Left forelimb (tissue), 1 donor: ENCODE measurements at regions not wholly inside any gene's neighbourhood (a gene's known extent, or its start where the extent isn't known, plus 50 kb on each side); places are given as distances from the start of the nearest gene placed in this dataset.
"Not testable (repeated sequence)": the region's sequence is repeated elsewhere in the genome, so short reads cannot be mapped to it uniquely, and the experiment has no call there.

ENCODE experiments used
- DNase-seq: peaks from one replicate; pipeline ENCODE4 v3.0.0-alpha.2; 2018; ENCODE audit warnings: low spot score

DNA sequence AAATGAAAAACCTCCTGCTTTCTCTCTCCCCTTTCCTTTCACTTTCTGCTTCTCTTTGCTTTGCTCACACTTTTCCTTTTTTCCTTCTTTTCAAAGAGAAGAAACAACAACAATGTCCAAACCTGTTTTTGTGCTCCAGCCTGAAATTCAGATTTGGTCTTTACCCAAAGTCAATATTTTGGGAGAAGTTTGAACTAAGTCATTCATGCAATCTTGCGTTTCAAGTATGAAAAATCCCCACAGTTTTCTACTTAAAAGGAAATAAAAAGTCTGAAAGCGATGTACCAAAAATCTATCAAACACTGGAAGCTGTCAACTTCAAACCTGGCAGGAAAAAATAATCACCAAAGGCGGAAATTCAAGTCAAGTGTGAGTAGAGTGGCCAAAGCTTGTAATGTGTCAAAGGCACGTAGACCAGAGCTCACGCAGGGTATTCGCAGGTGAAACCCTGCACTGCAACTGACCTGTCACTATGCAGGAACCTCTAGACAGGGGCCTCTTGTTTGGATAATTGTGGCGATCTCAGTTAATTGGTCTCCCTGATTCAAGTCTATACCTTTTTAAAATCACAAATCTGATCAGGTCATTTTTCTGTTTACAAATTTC lies 118.8 kb upstream of the GALNT15 start:
- no peak for DNase-seq

DNA sequence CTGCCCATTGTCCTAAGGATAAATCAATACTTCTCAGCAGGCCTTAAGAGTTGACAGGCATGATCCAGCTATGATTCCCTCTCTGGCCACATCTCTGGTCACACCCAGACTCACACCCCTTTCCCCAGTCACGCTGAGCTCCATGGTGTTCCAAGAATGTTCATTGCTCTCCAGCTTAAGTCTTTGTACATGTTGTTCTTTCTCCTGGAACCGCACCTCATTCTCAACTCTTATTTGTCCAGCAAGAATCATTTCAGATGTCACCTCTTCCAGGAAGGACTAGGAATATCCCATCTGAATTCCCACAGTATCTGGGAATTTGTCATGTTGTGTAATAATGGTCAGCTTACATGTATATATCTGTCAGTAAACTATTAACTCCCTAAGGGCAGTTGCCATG lies 118.3 kb upstream of the GALNT15 start:
- DNase-seq = no peak

DNA sequence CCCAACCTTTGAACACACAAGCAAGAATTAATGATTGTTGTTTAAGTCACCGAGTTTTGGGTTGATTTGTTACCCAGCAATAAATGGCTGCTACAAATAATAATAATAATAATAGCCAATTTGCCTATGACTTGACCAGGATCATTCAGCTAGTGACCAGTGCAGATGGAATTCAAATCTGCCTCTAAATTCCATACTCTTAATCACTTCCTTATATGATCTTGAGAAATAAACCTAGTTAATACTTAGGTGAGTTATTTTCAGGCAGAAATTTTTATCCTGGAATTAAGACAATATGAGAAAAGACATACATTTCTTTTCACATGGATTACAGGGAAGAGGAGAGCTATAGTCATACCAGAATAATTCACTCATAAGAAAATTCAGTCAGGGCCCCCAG lies 116.0 kb upstream of the GALNT15 start:
- no peak for DNase-seq

DNA sequence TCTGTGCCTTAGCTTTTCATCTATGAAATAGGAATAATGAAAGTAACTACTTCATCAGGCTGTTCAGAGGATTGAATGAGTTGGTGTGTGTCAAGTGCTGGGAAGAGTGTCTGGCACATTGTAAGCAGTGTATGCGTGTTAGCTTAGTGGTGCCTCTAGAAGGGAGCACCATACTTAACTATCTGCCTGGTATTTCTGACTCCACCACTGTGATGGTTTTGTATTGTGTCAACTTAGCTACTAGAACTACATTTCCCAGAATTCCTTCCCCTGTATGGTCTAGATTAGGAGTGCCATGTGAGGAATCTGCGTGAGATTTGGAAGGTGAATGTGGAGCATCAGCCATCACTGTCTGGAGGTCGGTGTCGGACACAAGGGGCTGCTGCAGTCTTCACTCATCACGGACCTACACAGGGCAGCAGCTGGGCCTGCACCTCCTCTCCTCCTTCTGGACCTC lies 115.4 kb upstream of the GALNT15 start:
- no peak for DNase-seq

DNA sequence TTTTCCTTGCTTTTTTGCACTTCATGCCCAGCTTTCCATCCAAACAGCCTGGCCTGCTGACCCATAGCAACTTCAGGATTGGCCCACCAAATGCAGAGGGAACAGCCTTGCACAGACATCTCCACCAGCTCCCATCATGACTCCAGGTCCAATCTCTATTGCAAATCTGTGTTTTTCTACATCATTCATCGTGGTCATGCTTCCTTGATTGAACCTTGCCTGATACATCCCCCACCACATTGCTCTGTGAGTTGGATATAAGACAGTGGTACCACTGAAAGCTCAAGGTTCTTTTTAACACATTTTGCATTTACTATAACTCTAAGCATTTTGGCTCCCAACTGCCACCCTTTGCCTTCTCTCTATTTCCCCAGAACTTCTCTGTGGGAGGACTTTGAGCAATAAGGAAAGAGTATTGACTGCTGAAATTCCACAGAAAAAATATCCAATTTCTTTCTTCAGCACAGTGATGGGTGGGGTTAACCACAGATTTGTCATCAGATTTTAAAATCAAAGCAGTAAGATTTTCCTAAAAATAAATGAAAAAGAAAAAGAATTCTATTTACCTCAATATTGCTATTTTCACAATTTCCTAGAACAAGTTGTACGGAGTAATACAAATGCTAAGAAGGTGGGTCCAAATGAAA lies 114.6 kb upstream of the GALNT15 start:
- no peak for DNase-seq

DNA sequence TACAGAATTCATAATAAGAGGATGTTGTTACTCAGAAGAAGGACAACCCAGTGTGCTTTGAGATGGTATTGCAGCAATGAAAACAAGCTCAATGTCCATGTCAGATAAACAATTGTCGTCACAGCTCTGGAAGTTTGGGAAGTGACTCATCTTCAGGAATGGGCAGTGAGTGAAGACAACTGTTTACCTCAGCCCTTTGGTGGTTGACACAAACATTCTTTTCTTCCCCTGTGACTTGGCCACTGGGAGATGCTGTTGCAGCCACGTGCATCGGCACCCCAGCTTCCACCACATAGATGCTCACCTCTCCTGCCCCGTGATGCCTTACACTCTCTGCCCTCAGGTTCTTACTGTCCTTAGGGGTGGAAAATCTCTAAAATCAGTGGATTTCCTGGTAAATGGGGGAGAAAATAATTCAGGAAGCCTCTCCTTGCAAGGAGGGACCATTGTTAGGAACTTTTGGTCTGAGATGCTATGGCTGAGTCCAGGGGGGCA lies 114.1 kb upstream of the GALNT15 start:
- DNase-seq = no peak

DNA sequence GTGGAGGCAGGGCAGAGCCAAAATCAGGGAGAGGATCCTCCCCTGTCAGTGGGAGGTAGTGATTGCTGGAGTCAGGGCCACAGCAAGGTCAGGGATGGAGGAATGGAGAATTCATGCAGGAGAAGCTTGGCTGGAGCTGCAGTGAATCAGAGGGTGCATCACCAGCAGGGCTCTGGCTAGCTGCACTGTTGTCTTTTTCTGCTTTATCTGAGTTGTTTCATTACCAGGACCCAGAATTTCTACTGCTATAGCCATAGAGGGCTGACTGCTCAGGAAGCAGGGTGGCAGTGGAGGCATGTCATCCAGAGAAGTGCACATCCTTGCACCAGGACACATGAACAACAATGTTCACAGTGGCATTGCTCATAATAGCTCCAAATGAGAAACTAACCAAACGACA lies 113.5 kb upstream of the GALNT15 start:
- DNase-seq = no peak

DNA sequence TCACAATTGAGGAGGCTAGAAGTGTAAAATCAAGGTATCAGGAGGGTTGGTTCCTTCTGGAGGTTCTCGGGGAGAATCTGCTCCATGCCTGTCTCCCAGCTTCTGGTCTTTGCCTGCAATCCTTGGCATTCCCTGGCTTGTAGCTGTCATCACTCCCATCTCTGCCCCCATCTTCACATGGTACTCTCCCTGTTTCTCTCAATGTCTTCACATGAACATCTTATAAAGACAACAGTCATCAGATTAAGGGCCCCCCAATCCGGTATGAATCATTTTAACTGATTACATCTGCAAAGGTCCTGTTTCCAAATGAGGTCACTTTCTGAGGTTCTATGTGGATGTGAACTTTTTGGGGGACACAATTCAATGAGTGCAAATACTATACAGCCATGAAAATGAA lies 113.0 kb upstream of the GALNT15 start:
- no peak for DNase-seq

DNA sequence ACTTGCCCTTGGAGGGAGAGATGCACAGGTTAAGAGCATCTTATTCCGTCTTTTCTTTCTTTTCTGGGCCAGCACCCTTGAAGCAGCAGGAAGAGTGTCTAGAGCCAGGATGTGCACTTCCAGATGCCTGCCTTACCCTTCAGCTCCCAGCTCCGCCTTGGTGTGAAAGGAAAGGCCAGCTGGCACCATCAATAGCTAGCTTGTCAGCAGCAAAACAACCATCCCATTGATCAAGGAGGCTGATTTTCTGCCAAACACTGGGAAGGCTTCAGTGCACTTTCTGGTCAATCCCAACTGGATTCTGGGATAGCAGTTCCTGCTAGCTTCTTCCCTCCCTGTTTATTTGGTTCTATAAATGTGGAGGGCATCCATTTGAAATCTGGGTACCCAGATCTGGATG lies 110.9 kb upstream of the GALNT15 start:
- no peak for DNase-seq

DNA sequence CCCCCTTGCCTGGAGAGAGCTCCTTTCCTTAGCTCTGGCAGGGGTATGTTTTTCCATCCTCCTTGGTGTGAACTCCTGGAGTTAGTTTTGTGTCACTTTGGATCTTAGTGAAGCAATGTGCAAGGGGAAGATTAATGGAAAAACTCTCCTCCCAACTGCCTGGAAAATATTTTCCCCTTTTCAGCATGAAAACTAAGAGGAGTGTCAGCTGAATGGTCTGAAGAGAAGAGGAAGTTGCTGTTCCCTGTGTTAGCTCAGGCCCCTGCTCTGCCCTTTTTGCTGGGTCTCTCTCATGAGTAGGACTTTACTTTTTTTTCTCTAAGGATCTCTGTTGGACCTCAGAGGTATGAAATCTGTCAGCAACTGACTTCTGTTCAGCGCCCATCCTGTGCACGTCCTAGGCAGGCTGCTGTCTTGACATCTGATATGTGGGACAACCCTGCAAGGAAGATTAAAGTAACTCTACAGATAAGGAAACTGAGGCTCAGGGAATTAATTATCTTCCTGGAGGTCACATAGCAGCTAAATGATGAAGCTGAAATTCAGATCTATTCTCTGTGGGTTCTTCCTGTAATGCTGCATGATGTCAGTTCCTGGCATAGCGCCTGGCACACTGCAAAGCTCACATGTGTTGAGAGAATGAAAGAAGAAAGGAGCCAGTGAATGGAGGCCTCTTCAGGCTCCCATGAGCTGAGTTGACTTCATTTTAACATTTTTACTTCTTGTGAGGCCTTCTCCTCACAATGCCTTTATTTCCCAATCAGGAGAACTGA lies 109.7 kb upstream of the GALNT15 start:
- DNase-seq = peak; percentile 78

DNA sequence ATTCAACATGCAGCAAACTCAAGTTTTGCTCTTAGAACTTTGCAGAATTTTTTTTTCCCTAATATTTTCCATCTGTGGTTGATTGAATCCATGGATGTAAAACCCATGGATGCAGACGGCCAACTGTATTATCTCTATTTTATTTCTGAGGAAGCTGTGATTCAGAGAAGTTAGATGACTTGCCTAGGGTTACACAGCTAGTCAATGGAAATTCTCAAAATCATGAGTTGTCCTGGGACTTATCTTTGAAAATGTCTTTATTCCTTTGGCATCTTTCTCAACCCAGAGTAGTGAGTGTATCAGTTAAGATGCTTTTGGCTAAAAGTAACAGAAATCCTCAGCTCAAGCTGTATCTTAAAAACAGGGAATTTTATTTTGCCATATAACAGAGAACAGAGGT lies 107.9 kb upstream of the GALNT15 start:
- DNase-seq = no peak

DNA sequence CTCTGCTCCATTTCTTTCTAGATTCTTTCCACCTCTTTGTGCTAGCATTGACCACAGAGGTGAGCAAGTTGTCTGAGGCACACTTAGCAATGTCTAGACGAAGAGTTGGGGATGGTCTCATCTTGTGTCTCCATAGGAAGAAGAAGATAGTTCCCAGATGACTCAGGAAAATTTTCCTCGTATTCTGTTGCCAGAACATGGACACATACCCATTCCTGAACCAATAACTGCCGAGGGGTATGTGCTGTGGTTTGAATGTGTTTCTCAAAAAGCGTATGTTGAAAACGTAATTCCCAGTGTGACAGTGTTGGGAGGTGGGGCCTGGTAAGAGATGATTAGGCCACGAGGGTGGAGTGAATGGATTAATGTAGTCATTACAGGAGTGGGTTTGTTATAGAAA lies 107.5 kb upstream of the GALNT15 start:
- DNase-seq = no peak

DNA sequence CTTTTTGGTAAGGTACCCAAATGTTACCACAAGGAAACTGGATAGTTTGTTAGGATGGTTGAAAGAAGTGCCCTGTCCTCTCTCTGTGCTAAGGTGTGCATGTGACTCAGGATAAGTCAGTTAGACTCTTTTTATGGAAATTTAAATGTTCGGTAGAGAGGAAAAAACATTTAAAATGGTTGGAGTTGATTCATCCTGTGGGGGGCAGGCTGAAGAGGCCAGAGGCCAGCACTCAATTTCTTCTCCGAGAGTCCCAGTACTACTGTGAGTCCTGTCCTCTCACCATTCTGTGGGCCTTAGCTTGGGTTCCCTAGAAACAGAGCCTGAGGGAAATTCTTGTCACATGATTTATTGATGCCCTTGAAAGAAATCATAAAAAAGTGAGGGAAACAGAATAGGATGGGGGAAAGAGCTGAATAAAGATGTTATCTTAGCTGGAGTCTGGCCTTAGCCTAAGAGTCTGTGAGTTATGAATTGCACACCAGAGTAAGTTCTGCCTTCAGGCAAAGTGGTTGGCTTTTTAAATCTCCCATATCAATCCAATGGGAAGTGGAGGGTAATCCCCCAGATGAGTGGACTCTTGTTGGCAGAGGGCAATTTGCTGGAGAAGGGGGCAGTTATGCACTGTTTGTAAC lies 106.5 kb upstream of the GALNT15 start:
- no peak for DNase-seq

DNA sequence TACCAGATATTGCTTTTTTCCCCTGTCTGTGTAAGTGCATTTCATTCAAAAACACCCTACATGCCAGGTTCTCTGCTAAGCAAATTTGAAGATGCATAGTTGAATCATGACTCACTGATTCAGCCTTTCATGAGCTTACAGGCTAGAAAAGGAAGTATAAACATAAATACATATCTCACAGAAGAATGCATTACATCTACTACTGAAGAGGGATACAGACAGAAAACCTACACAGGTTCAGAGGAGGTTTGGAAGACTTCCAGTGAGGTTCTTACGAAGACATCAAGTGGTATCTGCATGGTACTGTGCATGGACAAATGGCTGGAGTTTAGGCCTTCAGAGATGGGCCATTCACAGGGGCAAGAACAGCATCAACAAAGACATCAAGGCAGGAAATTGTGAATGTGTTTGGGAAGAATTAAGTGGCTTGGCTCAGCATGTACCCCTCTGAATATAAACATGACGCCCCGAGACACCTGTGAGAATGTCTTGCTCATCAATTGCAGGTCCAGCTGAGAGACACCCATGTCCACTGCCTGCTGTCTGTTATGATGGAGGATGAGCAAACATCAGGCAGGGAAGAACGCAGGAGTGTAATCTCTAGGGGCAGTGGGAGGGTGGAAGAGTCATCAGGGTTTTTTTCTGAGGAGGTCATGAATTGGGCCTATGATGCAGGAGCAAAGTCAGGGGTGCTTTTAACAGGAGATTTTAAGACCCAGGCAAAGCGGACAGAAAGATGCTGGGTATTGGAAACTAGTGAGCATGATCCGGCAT lies 105.1 kb upstream of the GALNT15 start:
- DNase-seq = no peak

DNA sequence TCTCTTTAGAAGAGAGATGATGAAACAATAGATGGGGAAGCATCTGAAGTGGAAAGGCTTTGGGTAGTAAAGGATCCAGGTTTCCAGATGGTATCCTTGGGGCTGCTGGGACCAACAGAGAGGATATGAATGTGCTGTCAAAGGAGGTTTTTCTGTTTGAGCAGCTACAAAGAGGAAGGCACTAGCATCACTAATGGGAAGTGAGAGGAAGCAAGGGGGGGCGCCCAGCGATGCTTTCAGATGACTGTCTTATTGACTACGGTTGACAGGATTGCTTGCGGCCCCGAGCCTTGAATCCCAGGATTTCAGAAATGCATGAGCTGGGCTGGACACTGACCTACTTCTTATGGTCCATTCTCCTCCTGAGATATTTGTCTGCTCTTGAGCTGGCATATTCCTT lies 103.8 kb upstream of the GALNT15 start:
- DNase-seq = no peak

DNA sequence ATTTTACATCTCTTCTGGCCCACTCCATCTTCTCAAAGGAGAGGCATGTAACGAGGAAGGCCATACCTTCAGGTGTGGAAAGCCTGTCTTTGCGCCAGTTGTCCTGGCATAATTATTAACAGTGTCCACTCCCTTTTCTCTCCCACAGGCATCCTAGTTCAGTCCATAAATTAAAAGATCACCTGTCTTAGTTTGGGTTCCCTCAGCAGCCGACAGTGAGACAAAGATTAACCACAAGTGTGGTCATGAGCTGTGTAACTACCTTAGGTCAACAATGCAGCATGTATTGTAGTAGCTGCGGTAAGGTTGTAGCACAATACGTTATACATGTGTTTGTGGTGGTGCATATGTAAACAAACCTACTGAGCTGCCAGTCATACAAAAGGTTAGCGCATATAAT lies 103.3 kb upstream of the GALNT15 start:
- no peak for DNase-seq

DNA sequence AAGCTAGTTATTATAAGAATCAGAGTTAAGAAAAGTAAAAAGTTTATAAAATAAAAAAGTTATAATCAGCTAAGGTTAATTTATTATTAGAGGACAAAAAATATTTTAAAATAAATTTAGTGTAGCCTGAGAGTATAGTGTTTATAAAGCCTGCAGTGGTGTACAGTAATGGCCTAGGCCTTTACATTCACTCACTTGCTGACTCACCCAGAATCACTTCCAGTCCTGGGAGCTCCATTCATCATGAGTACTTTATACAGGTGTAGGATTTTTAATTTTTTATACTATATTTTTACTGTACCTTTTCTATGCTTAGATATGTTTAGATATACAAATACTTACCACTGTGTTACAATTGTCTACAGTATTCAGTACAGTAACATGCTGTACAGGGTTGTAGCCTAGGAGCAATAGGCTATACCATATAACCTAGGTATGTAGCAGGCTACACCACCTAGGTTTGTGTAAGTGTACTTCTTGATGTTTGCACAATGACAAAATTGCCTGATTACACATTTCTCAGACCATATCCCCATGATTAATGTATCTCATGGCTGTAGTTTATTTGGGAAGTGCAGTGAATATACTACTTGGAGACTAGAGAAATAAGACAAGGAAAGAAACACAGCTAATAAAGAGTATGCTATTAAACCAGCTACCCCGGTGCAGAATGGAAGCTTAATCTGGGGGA lies 101.9 kb upstream of the GALNT15 start:
- no peak for DNase-seq

DNA sequence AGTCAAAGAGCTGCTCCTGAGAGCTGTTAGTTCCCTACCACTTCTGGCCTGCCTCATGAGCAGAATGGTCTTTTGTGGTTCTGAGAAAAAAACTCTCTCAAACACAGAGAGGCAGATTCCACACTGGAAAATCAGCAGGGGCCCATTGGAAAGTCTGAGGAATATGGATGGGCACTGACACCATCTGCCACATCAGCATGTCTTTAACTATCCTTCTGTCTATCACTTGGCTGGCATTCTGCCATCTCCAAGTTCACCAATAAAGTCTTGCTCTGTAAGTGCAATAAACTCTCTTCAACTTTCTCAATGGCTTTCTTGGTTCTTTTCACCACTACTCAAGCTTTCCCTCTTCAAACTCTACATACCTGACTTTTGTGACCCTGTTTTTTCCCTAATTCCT lies 101.3 kb upstream of the GALNT15 start:
- DNase-seq = no peak

DNA sequence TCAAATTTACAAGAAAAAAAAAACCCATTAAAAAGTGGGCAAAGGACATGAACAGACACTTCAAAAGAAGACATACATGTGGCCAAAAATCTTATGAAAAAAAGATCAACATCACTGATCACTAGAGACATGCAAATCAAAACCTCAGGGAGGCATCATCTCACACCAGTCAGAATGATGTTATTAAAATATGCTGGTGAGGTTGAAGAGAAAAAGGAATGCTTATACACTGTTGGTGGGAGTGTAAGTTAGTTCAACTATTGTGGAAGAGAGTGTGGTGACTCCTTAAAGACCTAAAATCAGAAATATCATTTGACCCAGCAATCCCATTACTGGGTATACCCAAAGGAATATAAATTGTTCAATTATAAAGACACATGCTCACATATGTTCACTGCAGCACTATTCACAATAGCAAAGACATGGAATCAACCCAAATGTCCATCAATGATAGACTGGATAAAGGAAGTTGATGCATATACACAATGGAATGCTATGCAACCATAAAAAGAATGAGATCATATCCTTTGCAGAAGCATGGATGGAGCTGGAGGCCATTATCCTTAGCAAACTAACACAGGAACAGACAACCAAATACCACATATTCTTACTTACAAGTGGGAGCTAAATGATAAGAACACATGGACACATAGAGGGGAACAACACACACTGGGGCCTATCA lies 100.3 kb upstream of the GALNT15 start:
- not testable (repeated sequence) for DNase-seq

DNA sequence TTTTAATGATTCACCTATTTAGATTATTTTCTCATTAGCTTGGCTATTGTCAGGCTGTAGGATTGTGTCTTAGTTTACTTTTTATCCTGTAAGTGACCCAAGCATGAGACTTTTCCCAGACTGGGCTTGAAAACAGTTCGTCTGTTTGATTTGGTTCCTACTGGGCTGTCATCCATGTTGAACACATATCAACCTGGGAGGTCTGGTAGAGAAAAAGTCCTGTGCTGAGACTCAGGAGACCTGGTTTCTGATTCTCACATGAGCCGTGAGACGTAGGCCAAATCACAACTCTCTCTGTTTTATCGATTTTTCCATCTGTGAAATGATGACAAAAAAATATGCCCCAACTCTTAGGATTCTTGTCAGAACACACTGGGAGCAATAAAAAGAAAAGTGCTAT lies 98.8 kb upstream of the GALNT15 start:
- DNase-seq = no peak

DNA sequence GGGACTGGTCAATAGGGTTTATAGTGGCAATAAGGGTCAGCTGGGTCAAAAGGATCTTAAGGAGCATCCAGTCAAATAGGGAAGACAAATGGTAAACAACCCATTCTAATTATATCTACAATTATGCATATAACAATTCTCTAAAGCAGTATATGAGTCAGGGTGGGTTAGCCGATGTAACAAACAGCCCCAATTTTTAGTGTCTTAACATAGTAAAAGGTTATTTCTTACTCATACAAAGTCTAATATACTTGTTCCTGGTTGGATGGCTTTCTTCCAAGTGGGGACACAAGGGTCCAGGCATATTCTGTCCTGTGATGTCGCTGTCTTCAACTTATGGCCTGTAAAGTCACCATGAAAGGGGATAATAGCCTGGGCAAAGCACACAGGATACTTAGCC lies 97.9 kb upstream of the GALNT15 start:
- no peak for DNase-seq
